DOHH2 (cell line): ENCODE measurements at regions not wholly inside any gene's neighbourhood (a gene's known extent, or its start where the extent isn't known, plus 50 kb on each side); places are given as distances from the start of the nearest gene placed in this dataset.

Experiments used
- H3F3A ChIP-seq: fragments of 200-600 bp; sonication (generic), shearing (Covaris generic); 2 replicates; pipeline ENCODE4 v1.6.0; 2016; ENCODE audit warnings: antibody characterized with exemption, mild to moderate bottlenecking; ENCODE audit not compliant: control insufficient read depth, insufficient read depth
- H3K27ac ChIP-seq: fragments of 200-600 bp; sonication (generic); 2 replicates; pipeline ENCODE4 v1.5.1; 2014; ENCODE audit warnings: low read depth, mild to moderate bottlenecking, low read length, moderate library complexity
- H3K27me3 ChIP-seq: fragments of 200-600 bp; sonication (generic); 2 replicates; pipeline ENCODE4 v1.6.1; 2014; ENCODE audit warnings: mild to moderate bottlenecking, low read length, mixed read lengths; ENCODE audit not compliant: control insufficient read depth
- H3K36me3 ChIP-seq: fragments of 200-600 bp; sonication (generic); 2 replicates; pipeline ENCODE4 v1.6.1; 2014; ENCODE audit warnings: mild to moderate bottlenecking, low read length, moderate library complexity, mixed read lengths; ENCODE audit not compliant: control insufficient read depth
- H3K4me1 ChIP-seq: fragments of 200-600 bp; sonication (generic); 2 replicates; pipeline ENCODE4 v1.6.1; 2014; ENCODE audit warnings: mild to moderate bottlenecking, low read length, mixed read lengths; ENCODE audit not compliant: control insufficient read depth
- H3K4me2 ChIP-seq: fragments of 200-600 bp; sonication (generic); 2 replicates; pipeline ENCODE4 v1.6.0; 2014; ENCODE audit warnings: mild to moderate bottlenecking, low read length, moderate library complexity
- H3K4me3 ChIP-seq: fragments of 200-600 bp; sonication (generic); 2 replicates; pipeline ENCODE4 v1.5.1; 2014; ENCODE audit warnings: mild to moderate bottlenecking, low read length, mixed read lengths
- H3K79me2 ChIP-seq: fragments of 200-600 bp; sonication (generic); 2 replicates; pipeline ENCODE4 v1.6.1; 2014; ENCODE audit warnings: mild to moderate bottlenecking, low read length, mixed read lengths; ENCODE audit not compliant: control insufficient read depth
- H3K9me2 ChIP-seq: fragments of 200-600 bp; sonication (generic); replicated peaks from 2 replicates; pipeline ENCODE4 v1.6.1; 2014; ENCODE audit warnings: mild to moderate bottlenecking, low read length, mixed read lengths; ENCODE audit not compliant: control insufficient read depth
- H3K9me3 ChIP-seq: fragments of 200-600 bp; sonication (generic); 2 replicates; pipeline ENCODE4 v1.6.1; 2014; ENCODE audit warnings: antibody characterized with exemption, low read length, mixed read lengths; ENCODE audit not compliant: control insufficient read depth, insufficient read depth
- H4K20me1 ChIP-seq: fragments of 200-600 bp; sonication (generic); 2 replicates; pipeline ENCODE4 v1.6.0; 2014; ENCODE audit warnings: low read depth, mild to moderate bottlenecking, antibody characterized with exemption, low read length, moderate library complexity; ENCODE audit not compliant: control insufficient read depth, insufficient read depth
- CTCF ChIP-seq: fragments of 200-600 bp; sonication (generic); IDR thresholded peaks from one replicate; pipeline ENCODE4 v1.5.1; 2014; ENCODE audit warnings: antibody characterized with exemption, mild to moderate bottlenecking, low read depth, low read length; ENCODE audit not compliant: poor library complexity, severe bottlenecking
- EZH2phosphoT487 ChIP-seq: fragments of 200-600 bp; sonication (generic); IDR thresholded peaks from 2 replicates; pipeline ENCODE4 v1.6.1; 2017; ENCODE audit warnings: borderline replicate concordance, mild to moderate bottlenecking, antibody characterized with exemption, low read length, moderate library complexity, mixed read lengths

- no peaks in the 10 kb centered on the region for H3F3A ChIP-seq
- TF ChIP-seq EZH2phosphoT487 (no peak), CTCF (no peak)
- H3K79me2 ChIP-seq: no peaks in the 10 kb centered on the region
- no peaks in the 10 kb centered on the region for H3K9me3 ChIP-seq
- H3K9me2 ChIP-seq: no peaks in the 10 kb centered on the region
- no peaks in the 10 kb centered on the region for H3K27me3 ChIP-seq
- H3K4me2 ChIP-seq: no peak overlapping the region
- no peaks in the 10 kb centered on the region for H3K4me1 ChIP-seq
- H3K27ac ChIP-seq: no peak overlapping the region
- no peaks in the 10 kb centered on the region for H4K20me1 ChIP-seq
- H3K4me3 ChIP-seq: no peak overlapping the region
- no peaks in the 10 kb centered on the region for H3K36me3 ChIP-seq
These were observed 77.1 kb upstream of the IGLL5 start for GRCh38 chr22:22810471-22810870.

- Histone ChIP-seq H3K9me2 (no peaks in the 10 kb centered on the region), H3K27ac (no peak overlapping the region), H3K27me3 (no peaks in the 10 kb centered on the region), H3K36me3 (no peaks in the 10 kb centered on the region), H3K9me3 (no peaks in the 10 kb centered on the region), H3K4me3 (no peak overlapping the region), H3F3A (no peaks in the 10 kb centered on the region), H3K79me2 (no peaks in the 10 kb centered on the region), H3K4me1 (no peaks in the 10 kb centered on the region), H3K4me2 (no peak overlapping the region), H4K20me1 (no peaks in the 10 kb centered on the region)
- no peak for TF ChIP-seq EZH2phosphoT487
- no peak for TF ChIP-seq CTCF
These were observed 76.3 kb upstream of the IGLL5 start for GRCh38 chr22:22811016-22812009.

GRCh38 chr22:22812031-22812905 is 75.3 kb upstream of the IGLL5 start:
- Histone ChIP-seq H3K4me3 (no peak overlapping the region), H3K9me3 (no peaks in the 10 kb centered on the region), H4K20me1 (no peaks in the 10 kb centered on the region), H3K36me3 (no peaks in the 10 kb centered on the region), H3K9me2 (no peaks in the 10 kb centered on the region), H3K27ac (no peak overlapping the region), H3K27me3 (no peaks in the 10 kb centered on the region), H3K79me2 (no peaks in the 10 kb centered on the region), H3K4me2 (no peak overlapping the region), H3K4me1 (no peaks in the 10 kb centered on the region), H3F3A (no peaks in the 10 kb centered on the region)
- TF ChIP-seq CTCF (no peak), EZH2phosphoT487 (no peak)
